HL-60 (cell line): ENCODE measurements at regions not wholly inside any gene's neighbourhood (a gene's known extent, or its start where the extent isn't known, plus 50 kb on each side); places are given as distances from the start of the nearest gene placed in this dataset.

Experiments
- CTCF ChIP-seq: IDR thresholded peaks from one replicate; pipeline ENCODE4 v1.5.1; 2011; ENCODE audit warnings: low read length, control low read depth, inconsistent platforms; ENCODE audit not compliant: insufficient read depth
- GABPA ChIP-seq: IDR thresholded peaks from 2 replicates; pipeline ENCODE4 v1.6.1; 2012; ENCODE audit warnings: low read depth
- POLR2AphosphoS5 ChIP-seq: IDR thresholded peaks from 2 replicates; pipeline ENCODE4 v1.6.1; 2012; ENCODE audit warnings: low read depth
- SPI1 ChIP-seq: IDR thresholded peaks from 2 replicates; pipeline ENCODE4 v1.6.1; 2012; ENCODE audit warnings: low read depth, mild to moderate bottlenecking, borderline replicate concordance
- TF ChIP-seq, protein P1 (sequence below): IDR thresholded peaks from 2 replicates; pipeline ENCODE4 v1.6.1; 2012; ENCODE audit warnings: low read depth; ENCODE audit not compliant: insufficient replicate concordance

DNA sequence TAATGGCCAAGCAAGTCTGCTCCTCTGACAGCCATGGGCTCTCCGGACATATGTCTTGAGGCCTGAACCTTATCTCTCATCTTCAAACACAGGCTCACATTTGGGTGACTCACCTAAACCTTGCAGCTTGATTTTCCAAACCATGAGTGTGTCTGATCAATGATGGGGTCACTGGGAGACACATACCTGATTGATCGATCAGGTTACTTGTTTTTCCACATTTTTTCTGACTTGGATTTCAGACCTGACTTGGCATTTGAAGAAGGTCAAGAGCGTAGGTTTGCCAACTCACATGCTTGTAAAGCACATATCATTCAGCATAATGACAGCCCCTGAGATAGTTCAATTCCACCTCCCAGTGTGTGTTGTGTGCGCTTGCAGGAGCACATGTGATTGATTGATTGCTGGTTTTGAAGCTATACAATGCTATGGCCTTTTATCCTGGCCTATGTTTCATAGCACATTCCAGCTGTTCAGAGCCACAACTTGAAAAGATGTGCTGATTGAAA, 116.7 kb upstream of the KIRREL3 start:
- no peak for TF ChIP-seq CTCF
- TF ChIP-seq, protein P1, sequence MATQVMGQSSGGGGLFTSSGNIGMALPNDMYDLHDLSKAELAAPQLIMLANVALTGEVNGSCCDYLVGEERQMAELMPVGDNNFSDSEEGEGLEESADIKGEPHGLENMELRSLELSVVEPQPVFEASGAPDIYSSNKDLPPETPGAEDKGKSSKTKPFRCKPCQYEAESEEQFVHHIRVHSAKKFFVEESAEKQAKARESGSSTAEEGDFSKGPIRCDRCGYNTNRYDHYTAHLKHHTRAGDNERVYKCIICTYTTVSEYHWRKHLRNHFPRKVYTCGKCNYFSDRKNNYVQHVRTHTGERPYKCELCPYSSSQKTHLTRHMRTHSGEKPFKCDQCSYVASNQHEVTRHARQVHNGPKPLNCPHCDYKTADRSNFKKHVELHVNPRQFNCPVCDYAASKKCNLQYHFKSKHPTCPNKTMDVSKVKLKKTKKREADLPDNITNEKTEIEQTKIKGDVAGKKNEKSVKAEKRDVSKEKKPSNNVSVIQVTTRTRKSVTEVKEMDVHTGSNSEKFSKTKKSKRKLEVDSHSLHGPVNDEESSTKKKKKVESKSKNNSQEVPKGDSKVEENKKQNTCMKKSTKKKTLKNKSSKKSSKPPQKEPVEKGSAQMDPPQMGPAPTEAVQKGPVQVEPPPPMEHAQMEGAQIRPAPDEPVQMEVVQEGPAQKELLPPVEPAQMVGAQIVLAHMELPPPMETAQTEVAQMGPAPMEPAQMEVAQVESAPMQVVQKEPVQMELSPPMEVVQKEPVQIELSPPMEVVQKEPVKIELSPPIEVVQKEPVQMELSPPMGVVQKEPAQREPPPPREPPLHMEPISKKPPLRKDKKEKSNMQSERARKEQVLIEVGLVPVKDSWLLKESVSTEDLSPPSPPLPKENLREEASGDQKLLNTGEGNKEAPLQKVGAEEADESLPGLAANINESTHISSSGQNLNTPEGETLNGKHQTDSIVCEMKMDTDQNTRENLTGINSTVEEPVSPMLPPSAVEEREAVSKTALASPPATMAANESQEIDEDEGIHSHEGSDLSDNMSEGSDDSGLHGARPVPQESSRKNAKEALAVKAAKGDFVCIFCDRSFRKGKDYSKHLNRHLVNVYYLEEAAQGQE: no peak
- TF ChIP-seq POLR2AphosphoS5: no peak
- no peak for TF ChIP-seq SPI1
- no peak for TF ChIP-seq GABPA
